ENCODE measurements at regions not wholly inside any gene's neighbourhood (a gene's known extent, or its start where the extent isn't known, plus 50 kb on each side); places are given as distances from the start of the nearest gene placed in this dataset.

DNA sequence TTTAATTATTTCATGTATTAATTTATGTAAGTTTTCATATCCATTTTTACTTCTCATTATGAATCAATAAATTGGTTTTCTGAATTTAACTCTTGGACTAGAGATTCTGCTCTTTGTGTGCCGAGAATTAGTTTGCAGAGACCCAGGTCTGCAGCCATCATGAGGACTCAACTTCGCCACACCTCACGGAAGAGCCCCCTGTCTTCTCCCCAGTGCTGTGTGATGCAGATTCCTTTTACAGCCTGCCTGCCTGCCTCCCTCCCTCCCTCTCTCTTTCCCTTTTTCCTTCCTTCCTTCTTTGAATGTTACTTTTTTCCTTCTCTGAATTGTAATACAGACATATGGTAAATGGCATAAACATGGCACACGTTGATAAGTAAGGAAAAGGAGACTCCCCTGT is 947.7 kb downstream of the TBC1D22A start:
- POLR2A ChIA-PET = no interaction called here
- Mint-ChIP-seq H3K9me3 (ENCODE audit: insufficient read depth) (no peaks in the 10 kb centered on the region), H3K27ac (no peak overlapping the region)

DNA sequence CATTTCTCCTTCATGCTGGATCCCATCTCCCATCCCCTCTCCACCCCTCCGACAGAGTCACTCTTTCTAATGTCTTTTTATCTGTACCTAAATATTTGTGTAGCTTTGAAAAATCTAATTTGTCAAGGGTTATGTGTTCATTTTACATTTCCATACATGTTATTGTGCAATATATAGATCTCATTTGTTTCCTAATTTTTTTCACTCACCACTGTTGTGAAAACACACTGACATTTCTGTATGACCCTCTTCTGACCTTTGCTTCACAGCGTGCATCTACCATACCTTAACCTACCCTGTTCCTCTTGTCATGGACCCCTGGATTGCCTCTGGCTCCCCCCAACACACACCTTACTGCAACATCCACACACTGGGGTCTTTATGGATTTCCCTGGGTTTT is 942.9 kb downstream of the TBC1D22A start:
- CTCF ChIA-PET = no interaction called here
- peaks cover 15% of the 10 kb centered on the region for H3K27me3 Mint-ChIP-seq

More for the DNA sequence above, 947.7 kb downstream of the TBC1D22A start:
- no peaks in the 10 kb centered on the region for H3K79me2 ChIP-seq (ENCODE audit: control insufficient read depth, insufficient read depth, low read length)
- H3K27me3 ChIP-seq (replicated peaks in 1 of 4; ENCODE audit: control extremely low read depth in 1 of 4, control insufficient read depth in 3 of 4, insufficient read depth in 4 of 4, low read length in 3 of 4) = no peaks in the 10 kb centered on the region
- no peaks in the 10 kb centered on the region for H3K4me1 ChIP-seq (ENCODE audit: control insufficient read depth in 2 of 2, insufficient read depth in 2 of 2, low read length in 2 of 2)
- no peak overlapping the region for H3K4me3 Mint-ChIP-seq
- H3K36me3 ChIP-seq (replicated peaks in 1 of 2; ENCODE audit: control extremely low read depth in 1 of 2, control insufficient read depth in 1 of 2, extremely low read depth in 1 of 2, insufficient read depth in 2 of 2, low read length in 1 of 2) = no peaks in the 10 kb centered on the region
- CTCF ChIA-PET = no interaction called here
- no peak overlapping the region for H3K9ac ChIP-seq (ENCODE audit: low read length)
- no peak for TF ChIP-seq EZH2 (IDR thresholded peaks at IDR 0.05; ENCODE audit: borderline replicate concordance, insufficient read depth, low read depth, low read length, poor library complexity, severe bottlenecking)
- TF ChIP-seq, protein P1, sequence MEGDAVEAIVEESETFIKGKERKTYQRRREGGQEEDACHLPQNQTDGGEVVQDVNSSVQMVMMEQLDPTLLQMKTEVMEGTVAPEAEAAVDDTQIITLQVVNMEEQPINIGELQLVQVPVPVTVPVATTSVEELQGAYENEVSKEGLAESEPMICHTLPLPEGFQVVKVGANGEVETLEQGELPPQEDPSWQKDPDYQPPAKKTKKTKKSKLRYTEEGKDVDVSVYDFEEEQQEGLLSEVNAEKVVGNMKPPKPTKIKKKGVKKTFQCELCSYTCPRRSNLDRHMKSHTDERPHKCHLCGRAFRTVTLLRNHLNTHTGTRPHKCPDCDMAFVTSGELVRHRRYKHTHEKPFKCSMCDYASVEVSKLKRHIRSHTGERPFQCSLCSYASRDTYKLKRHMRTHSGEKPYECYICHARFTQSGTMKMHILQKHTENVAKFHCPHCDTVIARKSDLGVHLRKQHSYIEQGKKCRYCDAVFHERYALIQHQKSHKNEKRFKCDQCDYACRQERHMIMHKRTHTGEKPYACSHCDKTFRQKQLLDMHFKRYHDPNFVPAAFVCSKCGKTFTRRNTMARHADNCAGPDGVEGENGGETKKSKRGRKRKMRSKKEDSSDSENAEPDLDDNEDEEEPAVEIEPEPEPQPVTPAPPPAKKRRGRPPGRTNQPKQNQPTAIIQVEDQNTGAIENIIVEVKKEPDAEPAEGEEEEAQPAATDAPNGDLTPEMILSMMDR (IDR thresholded peaks at IDR 0.05) = no peak
- no peaks in the 10 kb centered on the region for H3K9me3 ChIP-seq (ENCODE audit: control extremely low read depth in 1 of 3, control insufficient read depth in 2 of 3, insufficient read depth in 1 of 3, low read length in 2 of 3)
- 67% methylated on average over 1 of the region's 4 CpGs for WGBS (ENCODE audit: insufficient coverage)
- H3K27ac ChIP-seq (ENCODE audit: low read length in 2 of 2) = no peak overlapping the region
- DNase-seq (no peak), ATAC-seq (ENCODE audit: low read depth) (no peak)
- H3K4me1 Mint-ChIP-seq = no peaks in the 10 kb centered on the region
- intact Hi-C loops (cut with micrococcal nuclease) = no loop called here
- H3K27me3 Mint-ChIP-seq = peaks cover 19% of the 10 kb centered on the region
- H3K4me2 ChIP-seq (replicated peaks; ENCODE audit: low read depth, low read length, poor library complexity, severe bottlenecking) = no peak overlapping the region
- no peaks in the 10 kb centered on the region for H4K20me1 ChIP-seq (ENCODE audit: control insufficient read depth, insufficient read depth, low read length, poor library complexity, severe bottlenecking)
- no peak overlapping the region for H3K4me3 ChIP-seq (ENCODE audit: control extremely low read depth in 1 of 5, extremely low read depth in 1 of 5, insufficient read depth in 1 of 5, low read depth in 2 of 5, low read length in 4 of 5)
- no peak overlapping the region for H2AFZ ChIP-seq (ENCODE audit: insufficient read depth, low read depth, low read length, poor library complexity, severe bottlenecking)

More for the DNA sequence above, 942.9 kb downstream of the TBC1D22A start:
- Histone ChIP-seq H3K9me3 (ENCODE audit: control extremely low read depth in 1 of 3, control insufficient read depth in 2 of 3, insufficient read depth in 1 of 3, low read length in 2 of 3) (peaks cover 0 to 3% (median 0%) of the 10 kb centered on the region in 3 donors), H3K4me2 (replicated peaks; ENCODE audit: low read depth, low read length, poor library complexity, severe bottlenecking) (no peak overlapping the region), H3K27ac (ENCODE audit: low read length in 2 of 2) (no peak overlapping the region), H3K27me3 (replicated peaks in 1 of 4; ENCODE audit: control extremely low read depth in 1 of 4, control insufficient read depth in 3 of 4, insufficient read depth in 4 of 4, low read length in 3 of 4) (no peaks in the 10 kb centered on the region), H2AFZ (ENCODE audit: insufficient read depth, low read depth, low read length, poor library complexity, severe bottlenecking) (no peak overlapping the region), H3K79me2 (ENCODE audit: control insufficient read depth, insufficient read depth, low read length) (no peaks in the 10 kb centered on the region), H3K36me3 (replicated peaks in 1 of 2; ENCODE audit: control extremely low read depth in 1 of 2, control insufficient read depth in 1 of 2, extremely low read depth in 1 of 2, insufficient read depth in 2 of 2, low read length in 1 of 2) (no peaks in the 10 kb centered on the region), H3K9ac (ENCODE audit: low read length) (no peak overlapping the region), H4K20me1 (ENCODE audit: control insufficient read depth, insufficient read depth, low read length, poor library complexity, severe bottlenecking) (no peaks in the 10 kb centered on the region), H3K4me1 (ENCODE audit: control insufficient read depth in 2 of 2, insufficient read depth in 2 of 2, low read length in 2 of 2) (no peaks in the 10 kb centered on the region), H3K4me3 (ENCODE audit: control extremely low read depth in 1 of 5, extremely low read depth in 1 of 5, insufficient read depth in 1 of 5, low read depth in 2 of 5, low read length in 4 of 5) (no peak overlapping the region)
- POLR2A ChIA-PET = no interaction called here
- 100% methylated on average over 1 of the region's 2 CpGs for WGBS (ENCODE audit: insufficient coverage)
- Mint-ChIP-seq H3K9me3 (ENCODE audit: insufficient read depth) (no peaks in the 10 kb centered on the region), H3K4me1 (no peaks in the 10 kb centered on the region), H3K27ac (no peak overlapping the region), H3K4me3 (no peak overlapping the region)
- DNase-seq (no peak), ATAC-seq (ENCODE audit: low read depth) (no peak)
- intact Hi-C loops (cut with micrococcal nuclease) = no loop called here
- no peak for TF ChIP-seq EZH2 (IDR thresholded peaks at IDR 0.05; ENCODE audit: borderline replicate concordance, insufficient read depth, low read depth, low read length, poor library complexity, severe bottlenecking)
- TF ChIP-seq, protein P1 (IDR thresholded peaks at IDR 0.05) = no peak
